WTC11 (cell line): ENCODE measurements at regions not wholly inside any gene's neighbourhood (a gene's known extent, or its start where the extent isn't known, plus 50 kb on each side); places are given as distances from the start of the nearest gene placed in this dataset.
A peak's percentile ranks its signal among the peaks of the same experiment; 100 is the strongest.

ENCODE experiments used
- ATAC-seq: fragments of 200-7000 bp; cut with Tn5 transposase; 2 replicates; pipeline ENCODE4 v1.10.0; 2021; ENCODE audit warnings: mild to moderate bottlenecking, moderate library complexity
- CTCF ChIA-PET: fragments of 300-600 bp; sonication (Branson Sonifier 250); formaldehyde crosslinking; loops from one replicate; lab custom pipeline; 2021; ENCODE audit warnings: antibody characterized with exemption; lab: Charles Lee
- POLR2A ChIA-PET: fragments of 350-600 bp; sonication (Branson Sonifier 250); formaldehyde crosslinking; loops from one replicate; lab custom pipeline; 2021; ENCODE audit warnings: antibody characterized with exemption; lab: Charles Lee
- DNase-seq: peaks from one replicate; pipeline ENCODE4 v3.0.0; 2021; ENCODE audit warnings: low spot score
- H3K27ac Mint-ChIP-seq: 2 replicates; pipeline ENCODE4 v1.8.0; 2021; ENCODE audit warnings: mixed read lengths
- H3K27me3 Mint-ChIP-seq: 2 replicates; pipeline ENCODE4 v1.8.0; 2021; ENCODE audit warnings: low read depth, mild to moderate bottlenecking, moderate library complexity, mixed read lengths
- H3K36me3 Mint-ChIP-seq: 2 replicates; pipeline ENCODE4 v1.8.0; 2021; ENCODE audit warnings: mixed read lengths
- H3K4me1 Mint-ChIP-seq: 2 replicates; pipeline ENCODE4 v1.8.0; 2022; ENCODE audit warnings: mixed read lengths
- H3K4me3 Mint-ChIP-seq: 2 replicates; pipeline ENCODE4 v1.8.0; 2021; ENCODE audit warnings: mild to moderate bottlenecking, moderate library complexity, mixed read lengths
- H3K9me3 Mint-ChIP-seq: 2 replicates; pipeline ENCODE4 v1.8.0; 2021; ENCODE audit warnings: mixed read lengths
- ATF1 ChIP-seq: sonication (generic); formaldehyde crosslinking; IDR thresholded peaks from 2 replicates; pipeline ENCODE4 v1.8.1; 2023; ENCODE audit warnings: mild to moderate bottlenecking, moderate library complexity, missing genetic modification reagents
- CTCF ChIP-seq: fragments of 200-600 bp; IDR thresholded peaks from 2 replicates; pipeline ENCODE4 v1.8.0; 2022; ENCODE audit warnings: antibody characterized with exemption
- ETV6 ChIP-seq: sonication (generic); formaldehyde crosslinking; IDR thresholded peaks from 2 replicates; pipeline ENCODE4 v1.8.1; 2022; ENCODE audit warnings: mild to moderate bottlenecking, missing genetic modification reagents
- FOXK1 ChIP-seq: sonication (generic); formaldehyde crosslinking; IDR thresholded peaks from 2 replicates; pipeline ENCODE4 v1.8.0; 2022; ENCODE audit warnings: mild to moderate bottlenecking, moderate library complexity, missing genetic modification reagents
- FOXP1 ChIP-seq: sonication (generic); formaldehyde crosslinking; IDR thresholded peaks from 2 replicates; pipeline ENCODE4 v1.8.0; 2022; ENCODE audit warnings: missing genetic modification reagents, mild to moderate bottlenecking, moderate library complexity, borderline replicate concordance
- GRHL2 ChIP-seq: fragments of 250-450 bp; sonication (Bioruptor Pico); IDR thresholded peaks from 2 replicates; pipeline ENCODE4 v1.8.0; 2022; ENCODE audit warnings: mild to moderate bottlenecking, moderate library complexity; ENCODE audit not compliant: insufficient replicate concordance, severe bottlenecking
- GTF2I ChIP-seq: fragments of 250-450 bp; sonication (Bioruptor Pico); conservative IDR thresholded peaks from 2 replicates; pipeline ENCODE4 v1.4.0; 2021; ENCODE audit warnings: mild to moderate bottlenecking
- IRF1 ChIP-seq: sonication (generic); formaldehyde crosslinking; IDR thresholded peaks from 2 replicates; pipeline ENCODE4 v1.8.0; 2023; ENCODE audit warnings: missing genetic modification reagents
- JAZF1 ChIP-seq: fragments of 250-450 bp; sonication (Bioruptor Pico); IDR thresholded peaks from 2 replicates; pipeline ENCODE4 v1.9.0; 2021; ENCODE audit warnings: moderate library complexity, mild to moderate bottlenecking, inconsistent platforms
- MAX ChIP-seq: sonication (generic); formaldehyde crosslinking; IDR thresholded peaks from 2 replicates; pipeline ENCODE4 v1.8.0; 2022; ENCODE audit warnings: mild to moderate bottlenecking, missing genetic modification reagents
- NFATC4 ChIP-seq: fragments of 250-450 bp; sonication (Bioruptor Pico); IDR thresholded peaks from 2 replicates; pipeline ENCODE4 v1.9.0; 2021; ENCODE audit warnings: mild to moderate bottlenecking
- PRDM15 ChIP-seq: sonication (generic); formaldehyde crosslinking; IDR thresholded peaks from 2 replicates; pipeline ENCODE4 v1.8.0; 2022; ENCODE audit warnings: missing genetic modification reagents
- PRRX2 ChIP-seq: fragments of 250-450 bp; sonication (Bioruptor Pico); IDR thresholded peaks from 2 replicates; pipeline ENCODE4 v1.8.0; 2021; ENCODE audit warnings: mild to moderate bottlenecking
- RORB ChIP-seq: fragments of 250-450 bp; sonication (Bioruptor Pico); IDR thresholded peaks from 2 replicates; pipeline ENCODE4 v1.9.0; 2021; ENCODE audit warnings: mild to moderate bottlenecking
- SP1 ChIP-seq: sonication (generic); formaldehyde crosslinking; conservative IDR thresholded peaks from 2 replicates; pipeline ENCODE4 v1.8.1; 2022; ENCODE audit warnings: missing genetic modification reagents
- TEAD1 ChIP-seq: sonication (generic); formaldehyde crosslinking; IDR thresholded peaks from 2 replicates; pipeline ENCODE4 v1.8.0; 2022; ENCODE audit warnings: mild to moderate bottlenecking, missing genetic modification reagents
- TEAD4 ChIP-seq: sonication (generic); formaldehyde crosslinking; IDR thresholded peaks from 2 replicates; pipeline ENCODE4 v1.8.0; 2022; ENCODE audit warnings: mild to moderate bottlenecking, missing genetic modification reagents
- ZMAT4 ChIP-seq: fragments of 250-450 bp; sonication (Bioruptor Pico); IDR thresholded peaks from 2 replicates; pipeline ENCODE4 v1.9.0; 2021; ENCODE audit warnings: mild to moderate bottlenecking
- ZNF121 ChIP-seq: sonication (generic); formaldehyde crosslinking; IDR thresholded peaks from 2 replicates; pipeline ENCODE4 v1.8.0; 2023; ENCODE audit warnings: missing genetic modification reagents
- ZNF425 ChIP-seq: fragments of 250-450 bp; sonication (Bioruptor Pico); conservative IDR thresholded peaks from 2 replicates; pipeline ENCODE4 v1.9.0; 2021; ENCODE audit warnings: mild to moderate bottlenecking
- ZSCAN18 ChIP-seq: fragments of 250-450 bp; sonication (Bioruptor Pico); IDR thresholded peaks from 2 replicates; pipeline ENCODE4 v2.1.2; 2022; ENCODE audit warnings: mild to moderate bottlenecking, moderate library complexity

- TF ChIP-seq MAX (CRISPR knock-in tag), result 0 out of 2 replicates have a peak, but pooled peaks have one; percentile 23
- no peak for TF ChIP-seq NFATC4
- no peak for TF ChIP-seq ATF1 (CRISPR knock-in tag)
- no peak for TF ChIP-seq JAZF1 (CRISPR knock-in tag)
- TF ChIP-seq SP1 (CRISPR knock-in tag), result no peak
- peak; percentile 46 for TF ChIP-seq GRHL2 (CRISPR knock-in tag)
- TF ChIP-seq ZSCAN18 (CRISPR knock-in tag), result 0 out of 2 replicates have a peak, but pooled peaks have one; percentile 33
- TF ChIP-seq CTCF, result peak; percentile 20; the same call in 1 of the 2 replicates
- TF ChIP-seq GTF2I (CRISPR knock-in tag), result peak; percentile 88
- TF ChIP-seq ETV6 (CRISPR knock-in tag), result no peak
- TF ChIP-seq PRRX2 (CRISPR knock-in tag), result no peak
- TF ChIP-seq IRF1 (CRISPR knock-in tag), result no peak
- TF ChIP-seq PRDM15 (CRISPR knock-in tag), result no peak
- no peak for TF ChIP-seq FOXP1 (CRISPR knock-in tag)
- TF ChIP-seq FOXK1 (CRISPR knock-in tag), result no peak
- TF ChIP-seq TEAD1 (CRISPR knock-in tag), result no peak
- TF ChIP-seq ZNF121, result no peak
- Mint-ChIP-seq H3K27me3 (no peaks in the 10 kb centered on the region), H3K9me3 (no peaks in the 10 kb centered on the region), H3K36me3 (no peaks in the 10 kb centered on the region), H3K27ac (no peak overlapping the region), H3K4me3 (no peak overlapping the region), H3K4me1 (peaks cover 24% of the 10 kb centered on the region)
- POLR2A ChIA-PET, result no interaction called here
- ATAC-seq, result peak; percentile 99
- DNase-seq, result peak; percentile 65
- CTCF ChIA-PET, result interaction anchor here (0.5 to 2.3 kb wide), 46 partner anchors 8 to 420 kb away, joined by 3 to 27 read pairs (median 5); partner anchors contain the start of genes HDAC11 and NUP210
Measured at GRCh38 chr3:13229273-13229949, 156.2 kb upstream of the IQSEC1 start.

- no peaks in the 10 kb centered on the region for H3K27me3 Mint-ChIP-seq
Measured at GRCh38 chr3:13228584-13228983, 155.4 kb upstream of the IQSEC1 start.

More at GRCh38 chr3:13228584-13228983, 155.4 kb upstream of the IQSEC1 start:
- ATAC-seq, result no peak
- peaks cover 16% of the 10 kb centered on the region for H3K4me1 Mint-ChIP-seq
- H3K27ac Mint-ChIP-seq, result no peak overlapping the region
- H3K36me3 Mint-ChIP-seq, result no peaks in the 10 kb centered on the region
- CTCF ChIA-PET, result interaction anchor here (1.5 to 2.2 kb wide), 5 partner anchors 18 to 420 kb away, joined by 5 to 27 read pairs (median 6); no protein-coding TSS in a partner anchor
- TF ChIP-seq RORB (CRISPR knock-in tag) (no peak), GRHL2 (CRISPR knock-in tag) (no peak), GTF2I (CRISPR knock-in tag) (no peak; the same call in 1 of the 2 replicates), ZMAT4 (no peak), ZNF425 (CRISPR knock-in tag) (no peak), TEAD4 (no peak)
- TF ChIP-seq, all 79 proteins: peak for 0
- Mint-ChIP-seq H3K4me3 (no peak overlapping the region), H3K9me3 (no peaks in the 10 kb centered on the region)
- POLR2A ChIA-PET, result no interaction called here
- DNase-seq, result no peak
